Gastrocnemius medialis (tissue), 4 donors: ENCODE measurements at regions not wholly inside any gene's neighbourhood (a gene's known extent, or its start where the extent isn't known, plus 50 kb on each side); places are given as distances from the start of the nearest gene placed in this dataset.

Source experiments
- ATAC-seq, 2 donors: fragments of 150-250 bp; one replicate each; pipeline ENCODE4 v1.9.1; 2016
- DNase-seq, 2 donors: peaks; one replicate each; pipeline ENCODE4 v3.0.0-alpha.2; 2019
- H3K27ac ChIP-seq, 4 donors: fragments of 200-600 bp; sonication (generic); 1 replicate in 1 of 4; 2 replicates in 3 of 4; pipeline ENCODE4 v1.5.1; 2016 to 2018; ENCODE audit warnings: mild to moderate bottlenecking in 2 of 4, moderate library complexity in 1 of 4
- H3K27me3 ChIP-seq, 3 donors: fragments of 200-600 bp; sonication (generic) in 2 of 3; 1 replicate in 1 of 3; 2 replicates in 2 of 3; pipeline versions ENCODE4 v1.5.1 to v1.6.0; 2016 to 2019; ENCODE audit warnings: mild to moderate bottlenecking in 1 of 3, moderate library complexity in 1 of 3
- H3K36me3 ChIP-seq, 2 donors: fragments of 200-600 bp; sonication (generic) in 1 of 2; one replicate each; pipeline ENCODE4 v1.5.1; 2017 to 2018
- H3K4me1 ChIP-seq, 2 donors: fragments of 200-600 bp; sonication (generic) in 1 of 2; one replicate each; pipeline ENCODE4 v1.5.1; 2016 to 2017; ENCODE audit warnings: mild to moderate bottlenecking in 2 of 2
- H3K4me3 ChIP-seq, 4 donors: fragments of 200-600 bp; sonication (generic) in 3 of 4; 1 replicate in 1 of 4; 2 replicates in 3 of 4; pipeline ENCODE4 v1.5.1; 2016 to 2019; ENCODE audit warnings: mild to moderate bottlenecking in 2 of 4
- H3K9me3 ChIP-seq, 3 donors: fragments of 200-600 bp; sonication (generic) in 2 of 3; 1 replicate in 1 of 3; 2 replicates in 2 of 3; pipeline ENCODE4 v1.5.1; 2016 to 2019
- CTCF ChIP-seq, 5 experiments: fragments of 450-650 bp in 3 of 5; fragments of 200-600 bp in 2 of 5; sonication (generic) in 2 of 5; IDR thresholded peaks in 4 of 5; conservative IDR thresholded peaks in 1 of 5; 1 replicate in 4 of 5; 2 replicates in 1 of 5; pipeline ENCODE4 v1.5.1; 2016 to 2019; ENCODE audit warnings: antibody characterized with exemption in 5 of 5, mild to moderate bottlenecking in 3 of 5, moderate library complexity in 3 of 5
- POLR2A ChIP-seq, 2 donors: fragments of 450-650 bp; IDR thresholded peaks; one replicate each; pipeline ENCODE4 v1.6.1; 2017; ENCODE audit warnings: antibody characterized with exemption in 2 of 2, mild to moderate bottlenecking in 2 of 2, moderate library complexity in 2 of 2
- in situ Hi-C, 4 donors: fragments of 200-750 bp; cut with MboI; loops; one replicate each; pipeline versions ENCODE4 v1.15.0 to v1.8.0; 2017; ENCODE audit warnings: low sequenced_read_pairs in 4 of 4
- intact Hi-C: fragments of 100-400 bp; cut with DNase I; formaldehyde crosslinking; loops from one replicate; pipeline ENCODE4 v1.15.1; 2023; ENCODE audit warnings: low total_unique reads

GRCh38 chr6:97841763-97842162 is 558.7 kb upstream of the MMS22L start:
- H3K27ac ChIP-seq = no peak overlapping the region
- no peaks in the 10 kb centered on the region for H3K9me3 ChIP-seq
- H3K4me3 ChIP-seq = no peak overlapping the region
- TF ChIP-seq CTCF (IDR thresholded peaks at IDR 0.05 in 4 of 5, conservative IDR thresholded peaks at IDR 0.05 in 1 of 5) = no peak
- ATAC-seq = no peak
- no peaks in the 10 kb centered on the region for H3K36me3 ChIP-seq
- intact Hi-C loops = no loop called here
- no peaks in the 10 kb centered on the region for H3K27me3 ChIP-seq
- in situ Hi-C loops = no loop called here
- no peaks in the 10 kb centered on the region for H3K4me1 ChIP-seq
- no peak for DNase-seq

GRCh38 chr6:97842521-97842920 is 559.5 kb upstream of the MMS22L start:
- no peak overlapping the region for H3K27ac ChIP-seq
- ATAC-seq = no peak
- no peaks in the 10 kb centered on the region for H3K4me1 ChIP-seq
- DNase-seq = no peak
- intact Hi-C loops = no loop called here
- in situ Hi-C loops = no loop called here
- no peak overlapping the region for H3K4me3 ChIP-seq
- H3K36me3 ChIP-seq = no peaks in the 10 kb centered on the region
- H3K9me3 ChIP-seq = no peaks in the 10 kb centered on the region
- TF ChIP-seq CTCF (IDR thresholded peaks at IDR 0.05 in 4 of 5, conservative IDR thresholded peaks at IDR 0.05 in 1 of 5) (no peak), POLR2A (IDR thresholded peaks at IDR 0.05) (no peak)
- no peaks in the 10 kb centered on the region for H3K27me3 ChIP-seq

GRCh38 chr6:97849390-97849789 is 566.4 kb upstream of the MMS22L start:
- in situ Hi-C loops (no loop called here), intact Hi-C loops (no loop called here)
- ATAC-seq (no peak), DNase-seq (no peak)
- Histone ChIP-seq H3K27me3 (no peaks in the 10 kb centered on the region), H3K36me3 (no peaks in the 10 kb centered on the region), H3K27ac (no peak overlapping the region), H3K4me1 (no peaks in the 10 kb centered on the region), H3K4me3 (no peak overlapping the region), H3K9me3 (no peaks in the 10 kb centered on the region)
- no peak for TF ChIP-seq POLR2A (IDR thresholded peaks at IDR 0.05)
- TF ChIP-seq CTCF (IDR thresholded peaks at IDR 0.05 in 4 of 5, conservative IDR thresholded peaks at IDR 0.05 in 1 of 5) = no peak

GRCh38 chr6:97850458-97851212 is 567.6 kb upstream of the MMS22L start:
- no peaks in the 10 kb centered on the region for H3K27me3 ChIP-seq
- no peaks in the 10 kb centered on the region for H3K9me3 ChIP-seq
- no peak for TF ChIP-seq CTCF (IDR thresholded peaks at IDR 0.05 in 4 of 5, conservative IDR thresholded peaks at IDR 0.05 in 1 of 5)
- no peak for TF ChIP-seq POLR2A (IDR thresholded peaks at IDR 0.05)
- intact Hi-C loops = no loop called here
- H3K27ac ChIP-seq = no peak overlapping the region
- no peaks in the 10 kb centered on the region for H3K4me1 ChIP-seq
- DNase-seq = no peak
- no peaks in the 10 kb centered on the region for H3K36me3 ChIP-seq
- no peak for ATAC-seq
- H3K4me3 ChIP-seq = no peak overlapping the region
- in situ Hi-C loops = no loop called here

GRCh38 chr6:97863697-97864096 is 580.7 kb upstream of the MMS22L start:
- Histone ChIP-seq H3K27me3 (no peaks in the 10 kb centered on the region), H3K36me3 (no peaks in the 10 kb centered on the region), H3K4me3 (no peak overlapping the region), H3K4me1 (no peaks in the 10 kb centered on the region), H3K9me3 (no peaks in the 10 kb centered on the region), H3K27ac (no peak overlapping the region)
- ATAC-seq (no peak), DNase-seq (no peak)
- TF ChIP-seq CTCF (IDR thresholded peaks at IDR 0.05 in 4 of 5, conservative IDR thresholded peaks at IDR 0.05 in 1 of 5) = no peak
- no peak for TF ChIP-seq POLR2A (IDR thresholded peaks at IDR 0.05)
- in situ Hi-C loops = no loop called here
- intact Hi-C loops = no loop called here
